ENCODE measurements at regions not wholly inside any gene's neighbourhood (a gene's known extent, or its start where the extent isn't known, plus 50 kb on each side); places are given as distances from the start of the nearest gene placed in this dataset.
"Not testable (repeated sequence)": the region's sequence is repeated elsewhere in the genome, so short reads cannot be mapped to it uniquely, and the experiment has no call there.

- DNase-seq: no peak
- intact Hi-C loops (cut with micrococcal nuclease; ENCODE audit: unreplicated experiment): no loop called here
- Histone ChIP-seq H3K27me3 (replicated peaks; ENCODE audit: control insufficient read depth, insufficient read depth, low read length) (no peaks in the 10 kb centered on the region), H3K36me3 (ENCODE audit: control insufficient read depth, insufficient read depth, low read length) (no peaks in the 10 kb centered on the region), H3K9me3 (peaks cover 8% of the 10 kb centered on the region), H3K4me1 (no peaks in the 10 kb centered on the region), H3K4me3 (ENCODE audit: low read depth, low read length) (no peak overlapping the region)
- Mint-ChIP-seq H3K27ac (ENCODE audit: unreplicated experiment) (no peak overlapping the region), H3K4me1 (ENCODE audit: low read depth, unreplicated experiment) (no peaks in the 10 kb centered on the region), H3K36me3 (ENCODE audit: insufficient read depth, unreplicated experiment) (no peaks in the 10 kb centered on the region), H3K9me3 (ENCODE audit: unreplicated experiment) (peaks cover 55% of the 10 kb centered on the region), H3K4me3 (ENCODE audit: unreplicated experiment) (no peak overlapping the region), H3K27me3 (ENCODE audit: insufficient read depth, unreplicated experiment) (no peaks in the 10 kb centered on the region)
- TF ChIP-seq CTCF (IDR thresholded peaks at IDR 0.05; ENCODE audit: insufficient read depth in 1 of 2, low read depth in 1 of 2, low read length in 1 of 2, severe bottlenecking in 1 of 2, unreplicated experiment in 1 of 2): no peak
- CTCF ChIA-PET: no interaction called here
- BruUV-seq (replicated peaks): no TSS peak
- POLR2A ChIA-PET: no interaction called here
These were observed 78.3 kb upstream of the PEG3 start for GRCh38 chr19:56918682-56919307.

- no peak for DNase-seq
- no peaks in the 10 kb centered on the region for H3K36me3 ChIP-seq (ENCODE audit: control insufficient read depth, insufficient read depth, low read length)
- Mint-ChIP-seq H3K36me3 (ENCODE audit: insufficient read depth, unreplicated experiment) (no peaks in the 10 kb centered on the region), H3K4me3 (ENCODE audit: unreplicated experiment) (no peak overlapping the region), H3K9me3 (ENCODE audit: unreplicated experiment) (peaks cover 62% of the 10 kb centered on the region), H3K27ac (ENCODE audit: unreplicated experiment) (no peak overlapping the region), H3K4me1 (ENCODE audit: low read depth, unreplicated experiment) (no peaks in the 10 kb centered on the region), H3K27me3 (ENCODE audit: insufficient read depth, unreplicated experiment) (no peaks in the 10 kb centered on the region)
- ChIA-PET CTCF (no interaction called here), POLR2A (no interaction called here)
- no peaks in the 10 kb centered on the region for H3K4me1 ChIP-seq
- H3K4me3 ChIP-seq (ENCODE audit: low read depth, low read length): no peak overlapping the region
- H3K27me3 ChIP-seq (replicated peaks; ENCODE audit: control insufficient read depth, insufficient read depth, low read length): no peaks in the 10 kb centered on the region
- TF ChIP-seq CTCF (IDR thresholded peaks at IDR 0.05; ENCODE audit: insufficient read depth in 1 of 2, low read depth in 1 of 2, low read length in 1 of 2, severe bottlenecking in 1 of 2, unreplicated experiment in 1 of 2): no peak
- peaks cover 13% of the 10 kb centered on the region for H3K9me3 ChIP-seq
- intact Hi-C loops (cut with micrococcal nuclease; ENCODE audit: unreplicated experiment): no loop called here
- no TSS peak for BruUV-seq (replicated peaks)
These were observed 78.9 kb upstream of the PEG3 start for GRCh38 chr19:56919308-56919995.

GRCh38 chr19:56926094-56926493, 85.6 kb upstream of the PEG3 start:
- intact Hi-C loops (cut with micrococcal nuclease; ENCODE audit: unreplicated experiment); H3K36me3 Mint-ChIP-seq (ENCODE audit: insufficient read depth, unreplicated experiment); H3K36me3 ChIP-seq (ENCODE audit: control insufficient read depth, insufficient read depth, low read length); BruUV-seq (replicated peaks); H3K27ac Mint-ChIP-seq (ENCODE audit: unreplicated experiment); DNase-seq; H3K4me3 Mint-ChIP-seq (ENCODE audit: unreplicated experiment); H3K4me1 ChIP-seq; H3K27me3 Mint-ChIP-seq (ENCODE audit: insufficient read depth, unreplicated experiment); CTCF ChIA-PET; H3K27me3 ChIP-seq (replicated peaks; ENCODE audit: control insufficient read depth, insufficient read depth, low read length); H3K4me1 Mint-ChIP-seq (ENCODE audit: low read depth, unreplicated experiment); H3K4me3 ChIP-seq (ENCODE audit: low read depth, low read length): not testable (repeated sequence)
- POLR2A ChIA-PET: interaction anchor here (0.6 kb wide), 1 partner anchor 759 kb away, joined by 3 read pairs; no protein-coding TSS in a partner anchor
- H3K9me3 Mint-ChIP-seq (ENCODE audit: unreplicated experiment): peaks cover 53% of the 10 kb centered on the region
- H3K9me3 ChIP-seq: peaks cover 12% of the 10 kb centered on the region; the same call in 1 of the 2 replicates
